ENCODE measurements at regions not wholly inside any gene's neighbourhood (a gene's known extent, or its start where the extent isn't known, plus 50 kb on each side); places are given as distances from the start of the nearest gene placed in this dataset.

- TF ChIP-seq GATA3 (IDR thresholded peaks at IDR 0.05; ENCODE audit: low read depth, low read length) (no peak), GATA2 (IDR thresholded peaks at IDR 0.05; ENCODE audit: low read depth, low read length) (no peak)
Observed at GRCh38 chr6:85756982-85757381, 114.3 kb upstream of the SYNCRIP start.

Data from SH-SY5Y (cell line).